BJ (cell line): ENCODE measurements at regions not wholly inside any gene's neighbourhood (a gene's known extent, or its start where the extent isn't known, plus 50 kb on each side); places are given as distances from the start of the nearest gene placed in this dataset.

Experiments
- CTCF ChIA-PET: fragments of 350-600 bp; formaldehyde crosslinking; extraction: SDS; loops from one replicate; lab custom pipeline; 2021; ENCODE audit warnings: antibody characterized with exemption, inconsistent platforms; lab: Yijun Ruan, JAX
- POLR2A ChIA-PET: fragments of 300-600 bp; sonication (Branson Sonifier 250); formaldehyde crosslinking; extraction: SDS; loops from one replicate; lab custom pipeline; 2021; ENCODE audit warnings: antibody characterized with exemption; lab: Charles Lee
- DNase-seq: peaks from one replicate; pipeline ENCODE4 v3.0.0-alpha.2; 2011; ENCODE audit warnings: low read depth
- H3K27me3 ChIP-seq: 2 replicates; pipeline ENCODE4 v1.6.0; 2011; ENCODE audit warnings: low read length; ENCODE audit not compliant: control insufficient read depth, insufficient read depth
- H3K36me3 ChIP-seq: 2 replicates; pipeline ENCODE4 v1.5.1; 2011; ENCODE audit warnings: low read length; ENCODE audit not compliant: control insufficient read depth, insufficient read depth
- H3K4me3 ChIP-seq: 2 replicates; pipeline ENCODE4 v1.5.1; 2011; ENCODE audit warnings: low read depth, mild to moderate bottlenecking, control low read depth, low read length
- TF ChIP-seq, protein P1 (sequence below): IDR thresholded peaks from 2 replicates; pipeline ENCODE4 v1.5.1; 2011; ENCODE audit warnings: low read depth, mild to moderate bottlenecking, control low read depth, inconsistent platforms, low read length, moderate library complexity; ENCODE audit not compliant: insufficient read depth

DNA sequence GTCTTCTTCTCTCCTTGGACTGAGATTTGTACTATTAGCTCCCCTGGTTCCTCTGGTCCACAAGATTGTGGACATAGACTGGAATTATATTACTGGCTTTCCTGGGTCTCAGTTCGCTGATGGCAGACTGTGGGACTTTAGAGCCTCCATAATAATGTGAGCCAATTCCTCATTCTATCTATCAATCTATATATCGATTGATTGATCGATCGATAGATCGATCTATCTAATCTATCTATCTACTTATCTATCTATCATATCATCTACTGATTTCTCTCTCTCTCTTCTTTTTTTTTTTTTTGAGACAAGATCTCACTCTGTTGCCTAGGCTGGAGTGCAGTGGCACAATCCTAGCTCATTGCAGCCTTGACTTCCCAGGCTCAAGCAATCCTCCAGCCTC, 51.5 kb upstream of the DDR1 start:
- CTCF ChIA-PET: interaction anchor here (2.9 to 15.2 kb wide), 2 partner anchors 10 to 48 kb away, joined by 6 to 274 read pairs; partner anchors contain the start of gene DDR1
- POLR2A ChIA-PET: no interaction called here
- TF ChIP-seq, protein P1, sequence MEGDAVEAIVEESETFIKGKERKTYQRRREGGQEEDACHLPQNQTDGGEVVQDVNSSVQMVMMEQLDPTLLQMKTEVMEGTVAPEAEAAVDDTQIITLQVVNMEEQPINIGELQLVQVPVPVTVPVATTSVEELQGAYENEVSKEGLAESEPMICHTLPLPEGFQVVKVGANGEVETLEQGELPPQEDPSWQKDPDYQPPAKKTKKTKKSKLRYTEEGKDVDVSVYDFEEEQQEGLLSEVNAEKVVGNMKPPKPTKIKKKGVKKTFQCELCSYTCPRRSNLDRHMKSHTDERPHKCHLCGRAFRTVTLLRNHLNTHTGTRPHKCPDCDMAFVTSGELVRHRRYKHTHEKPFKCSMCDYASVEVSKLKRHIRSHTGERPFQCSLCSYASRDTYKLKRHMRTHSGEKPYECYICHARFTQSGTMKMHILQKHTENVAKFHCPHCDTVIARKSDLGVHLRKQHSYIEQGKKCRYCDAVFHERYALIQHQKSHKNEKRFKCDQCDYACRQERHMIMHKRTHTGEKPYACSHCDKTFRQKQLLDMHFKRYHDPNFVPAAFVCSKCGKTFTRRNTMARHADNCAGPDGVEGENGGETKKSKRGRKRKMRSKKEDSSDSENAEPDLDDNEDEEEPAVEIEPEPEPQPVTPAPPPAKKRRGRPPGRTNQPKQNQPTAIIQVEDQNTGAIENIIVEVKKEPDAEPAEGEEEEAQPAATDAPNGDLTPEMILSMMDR: no peak

DNA sequence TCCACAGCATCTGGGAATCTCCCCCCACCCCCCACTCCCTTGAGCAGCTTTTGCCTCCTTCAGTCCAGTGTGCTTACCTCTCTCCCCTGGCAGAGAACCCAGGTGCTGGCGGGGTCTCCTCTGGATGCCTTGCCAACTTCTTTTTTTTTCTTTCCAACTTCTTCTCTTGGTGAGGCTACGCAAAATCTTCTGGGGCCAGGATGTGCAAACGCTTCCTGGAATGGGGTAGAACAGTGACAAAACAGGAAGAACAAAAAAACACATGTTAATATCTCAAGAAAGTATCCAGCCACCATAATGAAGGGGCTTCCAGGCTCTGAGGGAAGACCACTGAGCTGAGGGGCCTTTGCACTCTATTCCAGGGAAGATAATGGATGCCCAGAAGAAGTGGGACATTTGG, 53.9 kb upstream of the DDR1 start:
- TF ChIP-seq, protein P1: no peak
- no peak overlapping the region for H3K4me3 ChIP-seq
- no peaks in the 10 kb centered on the region; the same call in 1 of the 2 replicates for H3K27me3 ChIP-seq
- no peaks in the 10 kb centered on the region for H3K36me3 ChIP-seq
- POLR2A ChIA-PET: no interaction called here
- DNase-seq: no peak
- CTCF ChIA-PET: interaction anchor here (0.8 to 15.2 kb wide), 7 partner anchors 10 to 257 kb away, joined by 3 to 274 read pairs (median 9); partner anchors contain the start of genes DDR1 and VARS2

More for the DNA sequence above, 51.5 kb upstream of the DDR1 start:
- DNase-seq: no peak
- H3K27me3 ChIP-seq: no peaks in the 10 kb centered on the region; the same call in 1 of the 2 replicates
- H3K4me3 ChIP-seq: no peak overlapping the region
- H3K36me3 ChIP-seq: no peaks in the 10 kb centered on the region

DNA sequence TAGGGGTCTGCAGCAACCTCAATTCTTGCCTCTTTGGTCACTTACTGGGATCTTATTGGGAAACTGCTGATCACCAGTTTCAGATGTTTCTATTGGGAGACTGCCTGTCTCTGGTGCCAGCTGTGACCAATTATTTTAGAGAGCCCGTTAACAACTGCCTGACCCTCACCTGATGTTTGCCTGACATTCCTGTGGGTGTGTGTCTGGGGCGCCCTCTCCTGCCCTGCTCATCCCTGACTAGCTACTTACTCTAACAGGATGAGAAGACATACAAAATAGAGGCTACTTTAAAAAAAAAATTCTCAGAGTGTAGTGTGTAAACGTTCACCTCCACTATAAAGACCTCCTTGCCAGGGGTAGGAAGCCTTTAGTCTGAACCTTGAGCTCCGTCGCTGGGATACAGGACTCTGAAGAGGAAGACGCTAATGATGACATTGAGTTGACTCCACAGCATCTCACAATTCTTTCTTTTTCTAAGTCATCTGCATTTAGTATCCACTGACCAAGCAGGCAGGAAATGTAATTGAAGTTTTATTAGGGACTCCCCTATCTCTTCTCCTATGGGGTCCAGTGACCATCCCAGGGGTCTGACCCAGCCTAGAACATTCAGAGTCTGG, 54.6 kb upstream of the DDR1 start:
- TF ChIP-seq, protein P1: no peak
- H3K27me3 ChIP-seq: no peaks in the 10 kb centered on the region; the same call in 1 of the 2 replicates
- POLR2A ChIA-PET: no interaction called here
- H3K36me3 ChIP-seq: no peaks in the 10 kb centered on the region
- CTCF ChIA-PET: interaction anchor here (0.6 to 15.2 kb wide), 12 partner anchors 9 to 300 kb away, joined by 3 to 274 read pairs (median 3); partner anchors contain the start of genes DDR1 and VARS2
- no peak for DNase-seq
- no peak overlapping the region for H3K4me3 ChIP-seq

DNA sequence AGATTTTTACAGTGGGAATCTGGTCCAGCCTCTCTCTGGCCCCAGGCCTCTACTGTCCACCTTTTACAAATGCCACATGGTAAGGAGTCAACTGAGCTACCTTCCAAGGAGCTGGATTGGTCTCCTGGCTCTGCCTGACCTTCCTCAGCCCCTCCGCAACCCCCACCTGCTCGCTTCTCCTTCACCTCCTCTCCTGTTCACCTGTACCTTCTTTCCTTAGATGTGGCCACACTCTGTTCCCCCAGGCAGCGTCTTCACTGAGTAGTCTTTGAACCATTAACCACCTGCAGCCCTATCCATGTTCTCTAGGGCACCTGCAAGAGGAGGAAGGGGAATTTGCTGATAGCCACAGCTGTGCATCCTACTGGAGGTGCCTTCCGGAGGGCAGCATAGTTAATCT, 55.3 kb upstream of the DDR1 start:
- CTCF ChIA-PET: interaction anchor here (0.7 to 15.2 kb wide), 34 partner anchors 8 to 258 kb away, joined by 3 to 274 read pairs (median 4); partner anchors contain the start of genes DDR1, FLOT1, IER3 and VARS2
- no peak for DNase-seq
- TF ChIP-seq, protein P1: no peak
- Histone ChIP-seq H3K4me3 (no peak overlapping the region), H3K27me3 (no peaks in the 10 kb centered on the region), H3K36me3 (no peaks in the 10 kb centered on the region)
- POLR2A ChIA-PET: interaction anchor here (0.9 kb wide), 1 partner anchor 53 kb away, joined by 5 read pairs; no protein-coding TSS in a partner anchor

DNA sequence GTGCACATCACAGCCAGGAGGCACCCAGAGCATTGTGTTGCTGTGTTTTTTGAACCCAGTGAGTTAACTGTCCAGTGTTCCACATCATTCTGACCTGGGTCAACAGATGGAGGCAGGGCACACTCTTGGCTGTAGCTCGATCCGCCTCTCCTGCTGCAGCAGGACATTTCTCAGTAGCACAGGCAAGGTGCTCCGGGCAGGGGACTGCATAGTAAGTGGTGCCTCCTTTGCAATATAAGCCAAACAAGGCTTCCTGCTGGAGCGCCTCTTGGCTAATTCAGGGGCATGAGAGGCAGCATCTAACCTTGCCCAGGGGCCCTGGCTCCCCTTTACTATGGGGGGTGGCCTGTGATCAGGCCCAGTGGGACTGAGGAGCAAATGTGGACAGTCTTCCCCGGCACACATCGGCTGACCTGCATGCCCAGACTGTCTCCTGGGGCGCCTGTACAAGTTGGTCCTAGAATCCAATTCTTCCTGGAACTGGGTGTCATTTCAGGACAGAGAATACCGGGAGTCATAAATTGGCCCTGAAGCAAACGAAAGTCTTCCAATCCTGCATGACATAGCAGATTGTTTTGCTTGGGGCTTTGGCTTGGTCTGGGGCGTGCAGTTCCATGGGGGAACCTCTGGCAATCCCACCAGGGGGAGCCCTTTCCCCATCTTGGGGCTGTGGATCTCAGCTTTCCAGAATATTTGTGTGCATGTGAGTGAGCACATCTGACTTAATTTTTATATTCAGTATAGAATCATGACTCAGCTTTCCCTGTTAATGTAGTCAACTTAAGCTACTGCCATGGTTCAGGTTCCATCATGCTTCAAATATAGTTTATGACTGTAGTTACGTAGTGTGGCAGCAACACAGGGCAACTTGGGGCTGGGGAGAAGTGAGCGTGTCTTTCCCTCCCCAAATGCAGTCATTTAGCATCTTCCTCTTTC, 56.0 kb upstream of the DDR1 start:
- Histone ChIP-seq H3K27me3 (no peaks in the 10 kb centered on the region), H3K36me3 (no peaks in the 10 kb centered on the region), H3K4me3 (no peak overlapping the region)
- TF ChIP-seq, protein P1: peak; percentile 92
- ChIA-PET CTCF (interaction anchor here (0.7 to 15.2 kb wide), 36 partner anchors 8 to 259 kb away, joined by 3 to 274 read pairs (median 4); partner anchors contain the start of genes DDR1, FLOT1, IER3 and VARS2), POLR2A (interaction anchor here (0.9 kb wide), 1 partner anchor 54 kb away, joined by 5 read pairs; no protein-coding TSS in a partner anchor)
- peak; percentile 69 for DNase-seq
